C4-2B (cell line): ENCODE measurements at regions not wholly inside any gene's neighbourhood (a gene's known extent, or its start where the extent isn't known, plus 50 kb on each side); places are given as distances from the start of the nearest gene placed in this dataset.

Experiments used
- H3K27ac ChIP-seq: fragments of 450-650 bp; 2 replicates; pipeline ENCODE4 v1.5.1; 2017
- CTCF ChIP-seq: fragments of 450-650 bp; conservative IDR thresholded peaks from 2 replicates; pipeline ENCODE4 v1.5.1; 2017; ENCODE audit warnings: mild to moderate bottlenecking
- ZFX ChIP-seq: fragments of 450-650 bp; IDR thresholded peaks from 2 replicates; pipeline ENCODE4 v1.6.1; 2017

GRCh38 chr7:84412161-84412969, 217.8 kb upstream of the SEMA3A start:
- TF ChIP-seq ZFX, result no peak
- no peak overlapping the region for H3K27ac ChIP-seq

- H3K27ac ChIP-seq, result no peak overlapping the region
- TF ChIP-seq ZFX, result no peak
- no peak for TF ChIP-seq CTCF
Measured at GRCh38 chr7:84399661-84400060, 205.1 kb upstream of the SEMA3A start.

- no peak overlapping the region for H3K27ac ChIP-seq
- TF ChIP-seq CTCF, result no peak
- TF ChIP-seq ZFX, result no peak
Measured at GRCh38 chr7:84394219-84394618, 199.6 kb upstream of the SEMA3A start.

GRCh38 chr7:84393786-84394185, 199.2 kb upstream of the SEMA3A start:
- no peak overlapping the region for H3K27ac ChIP-seq
- TF ChIP-seq CTCF, result no peak
- TF ChIP-seq ZFX, result no peak

GRCh38 chr7:84390845-84391244, 196.3 kb upstream of the SEMA3A start:
- no peak for TF ChIP-seq ZFX
- TF ChIP-seq CTCF, result no peak
- H3K27ac ChIP-seq, result no peak overlapping the region

GRCh38 chr7:84389242-84389641, 194.7 kb upstream of the SEMA3A start:
- no peak overlapping the region for H3K27ac ChIP-seq
- no peak for TF ChIP-seq CTCF
- no peak for TF ChIP-seq ZFX

GRCh38 chr7:84387595-84387994, 193.0 kb upstream of the SEMA3A start:
- TF ChIP-seq CTCF, result no peak
- no peak for TF ChIP-seq ZFX
- no peak overlapping the region for H3K27ac ChIP-seq

GRCh38 chr7:84384417-84384816, 189.8 kb upstream of the SEMA3A start:
- no peak overlapping the region for H3K27ac ChIP-seq
- no peak for TF ChIP-seq ZFX
- TF ChIP-seq CTCF, result no peak
